Activated naive CD4-positive, alpha-beta T cell treated with anti-CD3 and anti-CD28 coated beads, Interleukin-2, amount 50 U/mL, for 24 hours (primary cell): ENCODE measurements at regions not wholly inside any gene's neighbourhood (a gene's known extent, or its start where the extent isn't known, plus 50 kb on each side); places are given as distances from the start of the nearest gene placed in this dataset.

Experiments used
- H3K27ac Mint-ChIP-seq: one replicate; pipeline ENCODE4 v1.8.0; 2021; ENCODE audit warnings: mild to moderate bottlenecking, mixed read lengths
- H3K27me3 Mint-ChIP-seq: one replicate; pipeline ENCODE4 v1.8.0; 2021; ENCODE audit warnings: mixed read lengths
- H3K36me3 Mint-ChIP-seq: one replicate; pipeline ENCODE4 v1.8.0; 2021; ENCODE audit warnings: mixed read lengths
- H3K4me1 Mint-ChIP-seq: one replicate; pipeline ENCODE4 v1.8.0; 2021; ENCODE audit warnings: mixed read lengths
- H3K4me3 Mint-ChIP-seq: one replicate; pipeline ENCODE4 v1.8.0; 2021; ENCODE audit warnings: mild to moderate bottlenecking, mixed read lengths
- H3K9me3 Mint-ChIP-seq: one replicate; pipeline ENCODE4 v1.8.0; 2021; ENCODE audit warnings: mixed read lengths

DNA sequence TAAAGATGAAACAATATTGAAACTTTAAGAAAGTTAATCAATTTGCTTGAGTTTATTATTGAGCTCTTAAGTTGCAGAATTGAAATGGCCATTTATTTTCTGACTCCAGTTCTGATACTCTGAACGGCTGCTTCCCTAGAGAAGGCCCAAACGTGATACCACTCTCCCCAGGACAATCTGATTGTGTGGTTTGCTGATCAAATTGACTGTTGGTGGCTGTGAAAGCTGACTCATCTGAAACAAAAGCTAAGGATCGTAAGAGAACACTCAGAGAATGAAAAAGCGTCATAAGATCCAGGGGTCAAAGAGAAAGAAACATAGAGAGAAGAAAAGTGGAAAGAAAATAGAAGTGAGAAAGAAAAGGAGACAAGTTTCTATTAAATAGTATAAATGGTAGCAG lies 147.2 kb downstream of the IZUMO3 start:
- Mint-ChIP-seq H3K4me1 (no peaks in the 10 kb centered on the region), H3K27ac (no peak overlapping the region), H3K4me3 (no peak overlapping the region), H3K9me3 (peaks cover 6% of the 10 kb centered on the region), H3K27me3 (no peaks in the 10 kb centered on the region), H3K36me3 (no peaks in the 10 kb centered on the region)

- Mint-ChIP-seq H3K9me3 (peaks cover 18% of the 10 kb centered on the region), H3K27ac (no peak overlapping the region), H3K27me3 (no peaks in the 10 kb centered on the region), H3K4me3 (no peak overlapping the region), H3K36me3 (no peaks in the 10 kb centered on the region), H3K4me1 (no peaks in the 10 kb centered on the region)
Measured at GRCh38 chr9:24391095-24391494, 154.6 kb downstream of the IZUMO3 start.

- no peaks in the 10 kb centered on the region for H3K27me3 Mint-ChIP-seq
- no peak overlapping the region for H3K27ac Mint-ChIP-seq
- H3K9me3 Mint-ChIP-seq, result peaks cover 17% of the 10 kb centered on the region
- H3K4me1 Mint-ChIP-seq, result no peaks in the 10 kb centered on the region
- H3K36me3 Mint-ChIP-seq, result no peaks in the 10 kb centered on the region
- H3K4me3 Mint-ChIP-seq, result no peak overlapping the region
Measured at GRCh38 chr9:24385077-24385476, 160.6 kb downstream of the IZUMO3 start.

- Mint-ChIP-seq H3K27ac (no peak overlapping the region), H3K36me3 (no peaks in the 10 kb centered on the region), H3K27me3 (no peaks in the 10 kb centered on the region), H3K9me3 (peaks cover 12% of the 10 kb centered on the region), H3K4me1 (no peaks in the 10 kb centered on the region), H3K4me3 (no peak overlapping the region)
Measured at GRCh38 chr9:24382566-24382965, 163.1 kb downstream of the IZUMO3 start.

- H3K27ac Mint-ChIP-seq, result no peak overlapping the region
- H3K4me1 Mint-ChIP-seq, result no peaks in the 10 kb centered on the region
- no peaks in the 10 kb centered on the region for H3K27me3 Mint-ChIP-seq
- H3K4me3 Mint-ChIP-seq, result no peak overlapping the region
- no peaks in the 10 kb centered on the region for H3K36me3 Mint-ChIP-seq
- peaks cover 9% of the 10 kb centered on the region for H3K9me3 Mint-ChIP-seq
Measured at GRCh38 chr9:24381205-24381604, 164.5 kb downstream of the IZUMO3 start.

- Mint-ChIP-seq H3K27ac (no peak overlapping the region), H3K36me3 (no peaks in the 10 kb centered on the region), H3K9me3 (peaks cover 37% of the 10 kb centered on the region), H3K4me3 (no peak overlapping the region), H3K27me3 (no peaks in the 10 kb centered on the region), H3K4me1 (no peaks in the 10 kb centered on the region)
Measured at GRCh38 chr9:24359046-24359445, 186.7 kb downstream of the IZUMO3 start.

GRCh38 chr9:24351973-24352372 lies 193.7 kb downstream of the IZUMO3 start:
- no peak overlapping the region for H3K4me3 Mint-ChIP-seq
- no peaks in the 10 kb centered on the region for H3K27me3 Mint-ChIP-seq
- H3K27ac Mint-ChIP-seq, result no peak overlapping the region
- no peaks in the 10 kb centered on the region for H3K36me3 Mint-ChIP-seq
- no peaks in the 10 kb centered on the region for H3K4me1 Mint-ChIP-seq
- H3K9me3 Mint-ChIP-seq, result peaks cover 16% of the 10 kb centered on the region

GRCh38 chr9:24351258-24351657 lies 194.4 kb downstream of the IZUMO3 start:
- no peak overlapping the region for H3K4me3 Mint-ChIP-seq
- no peaks in the 10 kb centered on the region for H3K27me3 Mint-ChIP-seq
- no peak overlapping the region for H3K27ac Mint-ChIP-seq
- H3K9me3 Mint-ChIP-seq, result peaks cover 18% of the 10 kb centered on the region
- no peaks in the 10 kb centered on the region for H3K36me3 Mint-ChIP-seq
- H3K4me1 Mint-ChIP-seq, result no peaks in the 10 kb centered on the region

DNA sequence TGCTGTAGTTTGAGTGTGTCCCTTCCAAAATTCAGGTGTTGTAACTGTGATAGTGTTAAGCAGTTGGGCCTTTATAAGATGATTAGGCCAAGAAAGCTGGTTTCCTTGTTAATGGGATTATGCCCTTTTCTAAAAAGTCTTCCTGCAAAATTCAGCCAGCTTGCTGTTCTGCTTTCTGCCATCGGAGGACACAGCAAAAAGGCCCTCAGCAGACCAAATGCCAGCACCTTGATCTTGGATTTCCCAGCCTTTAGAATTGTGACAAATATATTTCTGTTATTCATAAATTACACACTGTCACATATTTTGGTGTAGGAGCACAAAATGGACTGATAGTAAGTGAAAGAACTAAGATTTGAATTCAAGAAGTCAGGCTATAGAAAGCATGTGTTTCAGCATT lies 203.2 kb downstream of the IZUMO3 start:
- no peaks in the 10 kb centered on the region for H3K27me3 Mint-ChIP-seq
- no peak overlapping the region for H3K4me3 Mint-ChIP-seq
- no peak overlapping the region for H3K27ac Mint-ChIP-seq
- peaks cover 37% of the 10 kb centered on the region for H3K9me3 Mint-ChIP-seq
- H3K36me3 Mint-ChIP-seq, result no peaks in the 10 kb centered on the region
- H3K4me1 Mint-ChIP-seq, result no peaks in the 10 kb centered on the region

DNA sequence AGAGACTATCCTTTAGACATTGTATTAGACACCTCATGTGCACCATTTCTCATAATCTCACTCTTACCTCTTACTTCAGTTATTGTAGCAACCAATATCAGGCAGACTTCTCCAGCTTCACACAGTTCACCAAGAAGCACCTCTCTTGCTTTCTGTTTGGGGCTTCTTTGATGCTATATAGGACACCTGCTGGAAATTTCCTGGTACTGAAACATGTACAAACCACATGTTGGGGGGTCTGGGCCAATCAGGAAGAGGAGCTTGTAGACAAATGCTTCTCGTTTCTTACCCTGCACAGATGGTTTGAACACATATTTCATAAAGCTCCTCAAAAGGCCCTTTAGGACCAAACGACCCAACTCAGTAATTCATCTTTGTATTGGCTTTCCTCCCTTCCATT lies 212.1 kb downstream of the IZUMO3 start:
- H3K4me1 Mint-ChIP-seq, result no peaks in the 10 kb centered on the region
- no peaks in the 10 kb centered on the region for H3K9me3 Mint-ChIP-seq
- no peak overlapping the region for H3K4me3 Mint-ChIP-seq
- H3K27me3 Mint-ChIP-seq, result no peaks in the 10 kb centered on the region
- H3K27ac Mint-ChIP-seq, result no peak overlapping the region
- H3K36me3 Mint-ChIP-seq, result no peaks in the 10 kb centered on the region

- Mint-ChIP-seq H3K27me3 (no peaks in the 10 kb centered on the region), H3K4me1 (no peaks in the 10 kb centered on the region), H3K4me3 (no peak overlapping the region), H3K9me3 (peaks cover 8% of the 10 kb centered on the region), H3K36me3 (no peaks in the 10 kb centered on the region), H3K27ac (no peak overlapping the region)
Measured at GRCh38 chr9:24298912-24299311, 246.8 kb downstream of the IZUMO3 start.

DNA sequence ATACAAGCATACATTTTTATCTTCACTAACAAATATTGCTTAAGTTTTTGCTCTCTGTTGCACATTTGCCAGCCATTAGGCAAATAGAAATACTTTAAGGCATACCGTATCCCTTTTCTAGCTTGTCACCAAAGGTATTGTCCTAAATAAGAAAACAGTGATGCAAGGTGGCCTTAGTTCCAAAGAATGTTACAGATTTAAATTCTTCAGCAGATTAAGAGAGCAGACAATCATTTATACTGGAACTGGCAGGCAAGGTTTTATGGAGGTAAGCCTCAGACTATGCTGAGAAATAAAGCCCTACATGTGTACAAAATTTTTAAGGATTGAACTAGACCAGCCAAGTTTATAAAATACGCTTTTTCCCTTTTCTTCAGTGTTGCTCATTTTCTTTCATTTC lies 247.8 kb downstream of the IZUMO3 start:
- Mint-ChIP-seq H3K4me1 (no peaks in the 10 kb centered on the region), H3K27me3 (no peaks in the 10 kb centered on the region), H3K4me3 (no peak overlapping the region), H3K36me3 (no peaks in the 10 kb centered on the region), H3K9me3 (peaks cover 8% of the 10 kb centered on the region), H3K27ac (no peak overlapping the region)

DNA sequence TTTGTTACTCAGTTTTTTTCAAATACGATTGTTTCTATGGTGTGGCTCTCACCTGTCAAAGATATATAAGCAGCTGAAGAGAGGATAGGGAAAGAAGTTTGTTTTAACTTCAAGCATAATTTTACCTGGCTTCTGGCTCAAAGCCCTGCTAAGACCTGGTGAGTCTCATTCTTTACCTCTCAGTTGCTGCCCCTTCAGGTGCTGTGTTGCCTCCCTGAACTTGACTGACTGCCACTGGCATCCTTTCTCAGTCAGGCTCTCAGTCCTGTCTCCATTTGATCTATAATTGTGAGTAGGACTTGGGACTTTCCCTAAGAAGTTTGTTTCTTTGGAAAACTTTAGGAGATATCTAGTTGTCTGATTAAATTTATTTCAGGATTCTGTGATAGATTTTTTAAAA lies 249.6 kb downstream of the IZUMO3 start:
- no peaks in the 10 kb centered on the region for H3K27me3 Mint-ChIP-seq
- peaks cover 8% of the 10 kb centered on the region for H3K9me3 Mint-ChIP-seq
- no peaks in the 10 kb centered on the region for H3K36me3 Mint-ChIP-seq
- no peak overlapping the region for H3K27ac Mint-ChIP-seq
- no peak overlapping the region for H3K4me3 Mint-ChIP-seq
- no peaks in the 10 kb centered on the region for H3K4me1 Mint-ChIP-seq

- H3K4me3 Mint-ChIP-seq, result no peak overlapping the region
- H3K27ac Mint-ChIP-seq, result no peak overlapping the region
Measured at GRCh38 chr9:24293386-24293785, 252.3 kb downstream of the IZUMO3 start.

GRCh38 chr9:24286761-24287160 lies 258.9 kb downstream of the IZUMO3 start:
- H3K27ac Mint-ChIP-seq, result no peak overlapping the region
- no peaks in the 10 kb centered on the region for H3K36me3 Mint-ChIP-seq
- H3K27me3 Mint-ChIP-seq, result no peaks in the 10 kb centered on the region
- no peak overlapping the region for H3K4me3 Mint-ChIP-seq
- peaks cover 12% of the 10 kb centered on the region for H3K9me3 Mint-ChIP-seq
- no peaks in the 10 kb centered on the region for H3K4me1 Mint-ChIP-seq

More at GRCh38 chr9:24293386-24293785, 252.3 kb downstream of the IZUMO3 start:
- no peaks in the 10 kb centered on the region for H3K4me1 Mint-ChIP-seq
- no peaks in the 10 kb centered on the region for H3K36me3 Mint-ChIP-seq
- H3K9me3 Mint-ChIP-seq, result peaks cover 5% of the 10 kb centered on the region
- no peaks in the 10 kb centered on the region for H3K27me3 Mint-ChIP-seq

- no peaks in the 10 kb centered on the region for H3K36me3 Mint-ChIP-seq
- no peaks in the 10 kb centered on the region for H3K27me3 Mint-ChIP-seq
- H3K4me1 Mint-ChIP-seq, result no peaks in the 10 kb centered on the region
- no peaks in the 10 kb centered on the region for H3K9me3 Mint-ChIP-seq
- H3K4me3 Mint-ChIP-seq, result no peak overlapping the region
- H3K27ac Mint-ChIP-seq, result no peak overlapping the region
Measured at GRCh38 chr9:24258626-24259025, 287.1 kb downstream of the IZUMO3 start.

DNA sequence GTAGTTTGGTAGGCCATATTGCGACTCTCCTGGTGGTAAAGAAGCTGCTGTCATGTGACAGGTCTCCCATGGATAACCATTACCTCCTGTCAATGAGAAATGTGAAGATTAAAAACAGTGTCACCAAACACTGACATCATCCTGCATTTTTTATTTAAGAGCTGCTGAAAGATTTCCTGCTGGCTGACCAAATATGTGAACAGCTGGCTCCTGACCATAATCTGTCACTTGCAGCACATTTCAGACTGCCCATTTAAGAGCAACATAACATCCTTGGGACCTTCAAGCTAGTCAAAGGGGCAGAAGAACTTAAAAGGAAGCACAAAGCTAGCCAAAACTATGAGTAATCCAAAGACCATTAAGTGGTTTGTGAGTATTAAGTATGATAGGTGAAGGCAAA lies 288.0 kb downstream of the IZUMO3 start:
- H3K27ac Mint-ChIP-seq, result no peak overlapping the region
- H3K4me1 Mint-ChIP-seq, result no peaks in the 10 kb centered on the region
- peaks cover 8% of the 10 kb centered on the region for H3K9me3 Mint-ChIP-seq
- no peaks in the 10 kb centered on the region for H3K27me3 Mint-ChIP-seq
- no peak overlapping the region for H3K4me3 Mint-ChIP-seq
- no peaks in the 10 kb centered on the region for H3K36me3 Mint-ChIP-seq
